ENCODE measurements at regions not wholly inside any gene's neighbourhood (a gene's known extent, or its start where the extent isn't known, plus 50 kb on each side); places are given as distances from the start of the nearest gene placed in this dataset.
"Not testable (repeated sequence)": the region's sequence is repeated elsewhere in the genome, so short reads cannot be mapped to it uniquely, and the experiment has no call there.

DNA sequence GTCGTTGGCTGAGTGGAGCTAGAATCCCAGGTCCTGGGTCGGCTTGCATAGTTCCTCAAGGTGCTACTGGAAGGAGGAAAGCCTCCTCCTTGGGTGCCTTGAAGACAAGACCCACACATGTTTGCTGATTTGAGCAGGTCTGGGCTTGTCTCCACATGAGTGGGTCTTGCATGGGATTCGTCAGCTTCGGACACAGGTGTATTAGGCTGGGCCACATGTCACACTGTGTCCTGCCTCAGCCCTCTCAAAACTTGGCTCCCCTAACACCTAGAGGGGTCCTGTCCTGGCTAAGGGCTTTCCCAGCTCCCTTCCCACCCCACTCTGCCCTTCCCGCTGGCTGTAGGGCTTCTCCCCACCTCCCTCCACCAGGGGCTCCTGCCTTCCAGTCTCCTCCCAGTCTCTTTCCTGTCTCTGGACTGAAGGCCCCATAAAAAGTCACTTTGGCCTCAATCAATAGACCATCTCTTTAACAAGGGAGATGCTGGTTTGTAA lies 73.0 kb upstream of the ADPGK start:
- no peak for TF ChIP-seq Cebpa-rat (IDR thresholded peaks at IDR 0.05)
- H3K9ac ChIP-seq: no peak overlapping the region
- no peak overlapping the region for H3K4me3 ChIP-seq
- no peaks in the 10 kb centered on the region for H3K4me1 ChIP-seq
- no peak overlapping the region for H3K27ac ChIP-seq
- no peaks in the 10 kb centered on the region for H3K9me3 ChIP-seq (replicated peaks in 1 of 11)
- H3K27me3 ChIP-seq: no peaks in the 10 kb centered on the region
- H3K36me3 ChIP-seq: no peaks in the 10 kb centered on the region
- H4K20me1 ChIP-seq: no peaks in the 10 kb centered on the region
- no peak overlapping the region for H3K4me2 ChIP-seq

DNA sequence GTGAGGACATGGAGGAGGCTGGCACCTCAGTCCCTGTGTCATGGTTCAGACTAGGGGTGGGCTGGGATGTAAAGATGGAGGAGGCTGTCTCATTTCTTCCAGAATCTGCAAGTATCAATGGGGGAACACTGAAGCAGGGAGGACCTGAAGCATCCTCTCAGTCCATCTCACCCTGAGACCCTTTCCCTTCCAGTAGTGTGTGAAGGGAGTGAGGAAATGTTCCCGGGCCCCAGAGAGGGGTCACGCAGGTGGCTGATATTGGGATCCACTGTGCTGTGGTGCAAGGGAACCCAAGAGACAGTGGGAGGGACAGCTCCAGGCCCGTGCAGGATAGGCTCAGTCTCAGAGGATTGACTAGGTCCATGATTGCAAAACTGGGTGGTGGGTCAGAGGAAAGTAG lies 72.2 kb upstream of the ADPGK start:
- no peak overlapping the region for H3K4me3 ChIP-seq
- no peaks in the 10 kb centered on the region for H4K20me1 ChIP-seq
- H3K27me3 ChIP-seq: no peaks in the 10 kb centered on the region
- no peaks in the 10 kb centered on the region for H3K36me3 ChIP-seq
- no peak overlapping the region for H3K9ac ChIP-seq
- H3K27ac ChIP-seq: no peak overlapping the region
- H3K4me2 ChIP-seq: no peak overlapping the region
- H3K4me1 ChIP-seq: no peaks in the 10 kb centered on the region
- H3K9me3 ChIP-seq (replicated peaks in 1 of 11): no peaks in the 10 kb centered on the region
- no peak for TF ChIP-seq Cebpa-rat (IDR thresholded peaks at IDR 0.05)

DNA sequence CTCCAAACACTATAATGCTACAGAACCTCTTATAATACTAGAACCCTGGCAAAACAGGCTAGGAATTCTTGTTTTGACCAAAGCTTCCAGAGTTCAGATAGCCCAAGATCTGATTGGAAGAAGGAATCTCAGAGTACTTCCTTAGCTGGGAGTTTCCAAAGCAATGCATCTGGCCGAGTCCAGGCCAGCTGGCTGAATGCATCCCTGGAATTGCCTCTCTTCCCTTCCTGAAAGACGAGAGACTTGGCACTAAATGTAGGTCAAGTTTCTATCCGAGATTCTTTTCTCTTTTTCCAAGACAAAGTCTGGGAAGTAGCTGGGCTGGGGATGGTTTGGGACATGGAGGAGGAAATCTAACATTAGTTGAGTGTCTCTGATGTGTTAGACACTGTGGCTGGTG lies 68.7 kb upstream of the ADPGK start:
- no peaks in the 10 kb centered on the region for H3K36me3 ChIP-seq
- no peak overlapping the region for H3K27ac ChIP-seq
- no peaks in the 10 kb centered on the region for H4K20me1 ChIP-seq
- H3K4me2 ChIP-seq: no peak overlapping the region
- H3K27me3 ChIP-seq: no peaks in the 10 kb centered on the region
- no peaks in the 10 kb centered on the region for H3K9me3 ChIP-seq (replicated peaks in 1 of 11)
- H3K4me3 ChIP-seq: no peak overlapping the region
- peaks cover 0 to 9% (median 3%) of the 10 kb centered on the region in 10 experiments; a peak in 5 of 20 replicates for H3K4me1 ChIP-seq
- TF ChIP-seq Cebpa-rat (IDR thresholded peaks at IDR 0.05): no peak
- H3K9ac ChIP-seq: no peak overlapping the region

DNA sequence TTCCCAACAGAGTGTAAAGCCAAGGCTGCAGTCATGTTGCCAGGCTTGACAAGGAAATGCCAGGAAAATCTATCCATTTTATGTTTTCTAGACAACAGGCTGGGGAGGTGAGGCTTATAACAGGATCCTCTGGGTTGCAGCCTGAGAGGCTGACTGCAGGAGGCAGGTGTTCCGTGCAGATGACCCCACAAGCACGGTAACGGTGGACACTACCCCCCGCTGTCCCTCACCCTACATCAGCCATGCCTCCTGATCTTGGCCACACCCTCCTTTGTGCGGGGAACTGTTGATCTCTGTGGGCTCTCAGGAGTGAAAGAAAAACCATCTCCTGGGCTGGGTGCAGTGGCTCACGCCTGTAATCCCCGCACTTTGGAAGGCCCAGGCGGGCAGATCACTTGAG lies 68.0 kb upstream of the ADPGK start:
- Histone ChIP-seq H3K4me1 (peaks cover 0 to 9% (median 3%) of the 10 kb centered on the region in 10 experiments; a peak in 5 of 20 replicates), H3K27ac (no peak overlapping the region), H3K9ac (no peak overlapping the region), H3K4me2 (no peak overlapping the region), H3K9me3 (replicated peaks in 1 of 11) (no peaks in the 10 kb centered on the region), H3K36me3 (no peaks in the 10 kb centered on the region), H3K27me3 (no peaks in the 10 kb centered on the region), H4K20me1 (no peaks in the 10 kb centered on the region), H3K4me3 (no peak overlapping the region)
- TF ChIP-seq Cebpa-rat (IDR thresholded peaks at IDR 0.05): no peak

DNA sequence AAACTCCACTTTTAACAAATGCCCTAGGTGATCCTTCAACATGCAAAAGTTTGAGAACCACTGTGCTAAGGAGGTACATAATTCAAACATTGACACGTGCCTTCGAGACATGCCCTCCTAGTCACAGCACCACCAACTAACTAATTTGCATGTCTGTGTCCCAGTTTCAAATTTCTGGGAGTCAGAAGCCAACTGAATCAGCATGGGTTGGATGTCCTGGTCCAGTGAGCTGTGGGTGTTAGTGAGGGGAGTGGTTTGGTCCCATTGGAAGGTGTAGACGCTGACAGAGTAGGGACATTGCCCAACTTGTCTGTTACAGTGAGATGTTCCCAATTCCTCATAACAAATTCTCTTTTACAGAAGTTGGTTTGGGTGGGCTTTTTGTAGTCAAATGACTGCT lies 67.3 kb upstream of the ADPGK start:
- Histone ChIP-seq H3K9ac (no peak overlapping the region), H4K20me1 (no peaks in the 10 kb centered on the region), H3K27ac (no peak overlapping the region), H3K4me3 (no peak overlapping the region), H3K9me3 (replicated peaks in 1 of 11) (no peaks in the 10 kb centered on the region), H3K4me1 (peaks cover 0 to 9% (median 3%) of the 10 kb centered on the region in 10 experiments; a peak in 5 of 20 replicates), H3K36me3 (no peaks in the 10 kb centered on the region), H3K4me2 (no peak overlapping the region), H3K27me3 (no peaks in the 10 kb centered on the region)
- TF ChIP-seq Cebpa-rat (IDR thresholded peaks at IDR 0.05): no peak

DNA sequence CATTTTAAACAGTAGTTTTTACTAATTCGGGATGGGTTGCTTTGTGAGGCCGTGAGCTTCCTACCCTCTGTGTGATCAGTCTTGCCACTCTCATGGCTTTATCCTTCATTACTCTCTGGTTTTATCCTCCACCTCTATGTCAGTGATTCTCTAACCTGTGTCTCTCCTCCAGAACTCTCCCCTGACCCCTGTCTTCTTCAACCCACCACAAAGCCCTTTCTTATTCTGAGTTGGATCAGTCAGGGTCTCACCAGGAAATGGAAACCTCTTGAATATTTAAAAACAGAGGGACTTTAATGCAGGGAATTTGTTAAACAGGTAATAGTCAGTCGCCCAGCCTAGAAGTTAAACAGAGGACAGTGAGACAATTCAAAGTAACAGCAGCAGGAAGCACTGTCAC lies 64.2 kb upstream of the ADPGK start:
- TF ChIP-seq Cebpa-rat (IDR thresholded peaks at IDR 0.05): no peak
- Histone ChIP-seq H3K27me3 (no peaks in the 10 kb centered on the region), H3K9ac (no peak overlapping the region), H3K4me2 (peak overlapping the region in 4 of 11 experiments; percentile 10 to 45 (median 37); a peak in 7 of 22 replicates), H4K20me1 (no peaks in the 10 kb centered on the region), H3K4me3 (no peak overlapping the region), H3K4me1 (peaks cover 0 to 9% (median 3%) of the 10 kb centered on the region in 10 experiments; a peak in 5 of 20 replicates), H3K9me3 (replicated peaks in 1 of 11) (no peaks in the 10 kb centered on the region), H3K36me3 (no peaks in the 10 kb centered on the region), H3K27ac (no peak overlapping the region)

DNA sequence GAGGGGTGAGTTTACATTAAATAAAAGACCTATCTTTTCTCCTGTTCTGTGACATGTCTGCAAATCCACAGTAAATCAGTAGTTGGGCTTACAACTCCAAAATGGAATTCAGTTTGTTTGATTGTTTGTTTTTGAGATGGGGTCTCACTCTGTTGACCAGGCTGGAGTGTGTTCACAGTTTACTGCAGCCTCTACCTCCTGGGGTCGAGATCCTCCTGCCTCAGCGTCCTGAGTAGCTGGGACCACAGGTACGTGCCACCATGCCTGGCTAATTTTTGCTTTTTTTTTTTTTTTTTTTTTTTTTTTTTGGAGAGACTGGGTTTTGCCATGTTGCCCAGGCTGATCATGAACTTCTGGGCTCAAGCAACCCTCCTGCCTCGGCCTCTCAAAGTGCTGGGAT lies 63.5 kb upstream of the ADPGK start:
- H3K4me1 ChIP-seq: peaks cover 0 to 9% (median 3%) of the 10 kb centered on the region in 10 experiments; a peak in 5 of 20 replicates
- no peak for TF ChIP-seq Cebpa-rat (IDR thresholded peaks at IDR 0.05)

DNA sequence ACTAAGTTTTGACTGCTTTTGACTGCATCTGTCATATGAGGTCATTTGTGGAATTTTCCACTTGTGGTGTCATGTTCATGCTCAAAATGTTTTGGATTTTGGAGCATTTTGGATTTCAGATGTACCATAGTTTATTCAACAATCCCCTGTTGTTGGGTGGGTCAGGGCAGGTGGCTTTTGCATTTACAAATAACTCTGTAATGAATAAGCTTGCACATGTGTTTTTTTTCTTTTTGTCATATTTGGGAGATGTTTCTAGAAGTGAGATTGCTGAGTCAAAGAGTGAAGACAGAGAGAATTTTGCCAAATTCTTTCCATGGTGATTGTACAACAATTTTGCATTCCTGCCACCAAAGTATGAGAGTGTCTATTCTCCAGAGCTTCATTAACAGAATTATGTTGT lies 62.4 kb upstream of the ADPGK start:
- Histone ChIP-seq H4K20me1 (no peaks in the 10 kb centered on the region), H3K36me3 (no peaks in the 10 kb centered on the region), H3K9ac (no peak overlapping the region), H3K27ac (no peak overlapping the region), H3K9me3 (replicated peaks in 1 of 11) (no peaks in the 10 kb centered on the region), H3K4me1 (peaks cover 0 to 9% (median 3%) of the 10 kb centered on the region in 10 experiments; a peak in 5 of 20 replicates), H3K4me3 (no peak overlapping the region), H3K4me2 (no peak overlapping the region), H3K27me3 (no peaks in the 10 kb centered on the region)
- TF ChIP-seq Cebpa-rat (IDR thresholded peaks at IDR 0.05): no peak

More for the DNA sequence above, 63.5 kb upstream of the ADPGK start:
- Histone ChIP-seq H3K27me3 (no peaks in the 10 kb centered on the region), H3K4me3 (no peak overlapping the region), H3K4me2 (no peak overlapping the region), H3K36me3 (no peaks in the 10 kb centered on the region), H3K27ac (no peak overlapping the region), H4K20me1 (no peaks in the 10 kb centered on the region), H3K9me3 (replicated peaks in 1 of 11) (no peaks in the 10 kb centered on the region), H3K9ac (no peak overlapping the region)

DNA sequence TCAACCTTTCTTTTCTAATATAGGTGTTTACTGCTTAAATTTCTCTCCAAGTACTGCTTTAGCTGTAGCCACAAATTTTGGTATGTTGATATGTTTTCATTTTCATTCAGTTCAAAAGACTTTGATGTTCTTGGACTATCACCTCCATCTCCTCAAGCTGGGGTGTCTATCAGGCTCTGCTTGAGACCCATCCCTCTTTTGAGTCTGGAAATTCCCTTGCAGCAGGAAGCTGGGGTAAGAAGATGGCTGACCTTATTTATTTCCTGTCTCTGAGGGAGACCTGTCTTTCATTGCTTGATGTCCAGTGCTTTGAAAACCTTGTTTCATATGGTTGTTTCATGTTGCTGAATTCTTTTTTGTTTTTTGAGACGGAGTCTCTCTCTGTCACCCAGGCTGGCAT lies 60.5 kb upstream of the ADPGK start:
- Histone ChIP-seq H3K9me3 (replicated peaks in 1 of 11) (no peaks in the 10 kb centered on the region), H3K27ac (no peak overlapping the region), H4K20me1 (no peaks in the 10 kb centered on the region), H3K4me3 (no peak overlapping the region), H3K4me2 (no peak overlapping the region), H3K4me1 (peaks cover 0 to 9% (median 3%) of the 10 kb centered on the region in 10 experiments; a peak in 6 of 20 replicates), H3K9ac (no peak overlapping the region), H3K27me3 (no peaks in the 10 kb centered on the region), H3K36me3 (no peaks in the 10 kb centered on the region)
- TF ChIP-seq Cebpa-rat (IDR thresholded peaks at IDR 0.05): no peak

DNA sequence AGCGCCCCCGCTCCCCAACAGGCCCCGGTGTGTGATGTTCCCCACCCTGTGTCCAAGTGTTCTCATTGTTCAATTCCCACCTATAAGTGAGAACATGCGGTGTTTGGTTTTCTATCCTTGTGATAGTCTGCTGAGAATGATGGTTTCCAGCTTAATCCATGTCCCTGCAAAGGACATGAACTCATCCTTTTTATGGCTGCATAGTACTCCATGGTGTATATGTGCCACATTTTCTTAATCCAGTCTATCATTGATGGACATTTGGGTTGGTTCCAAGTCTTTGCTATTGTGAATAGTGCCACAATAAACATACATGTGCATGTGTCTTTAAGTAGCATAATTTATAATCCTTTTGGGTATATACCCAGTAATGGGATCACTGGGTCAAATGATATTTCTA lies 59.8 kb upstream of the ADPGK start:
- H3K4me3 ChIP-seq; H3K9me3 ChIP-seq (replicated peaks in 1 of 11); H4K20me1 ChIP-seq; H3K4me2 ChIP-seq; H3K9ac ChIP-seq; H3K27ac ChIP-seq; H3K36me3 ChIP-seq; H3K27me3 ChIP-seq; H3K4me1 ChIP-seq: not testable (repeated sequence)

Data from BLaER1 treated with 17β-estradiol and CSF1 and Interleukin-3, amounts not matched to agents 10 nM and 100 nM (cell line).